B cell (primary cell): ENCODE measurements at regions not wholly inside any gene's neighbourhood (a gene's known extent, or its start where the extent isn't known, plus 50 kb on each side); places are given as distances from the start of the nearest gene placed in this dataset.

ENCODE experiments used
- ATAC-seq: fragments of 200-7000 bp; cut with Tn5 transposase; one replicate; pipeline ENCODE4 v1.10.0; 2021; ENCODE audit warnings: low read depth, mild to moderate bottlenecking, moderate number of reproducible peaks, moderate library complexity
- CTCF ChIA-PET: fragments of 350-600 bp; sonication (Branson Sonifier 250); formaldehyde crosslinking; loops from one replicate; lab custom pipeline; 2021; ENCODE audit warnings: antibody characterized with exemption, inconsistent platforms; lab: Charles Lee
- POLR2A ChIA-PET: fragments of 350-600 bp; sonication (Branson Sonifier 250); formaldehyde crosslinking; loops from one replicate; lab custom pipeline; 2021; ENCODE audit warnings: antibody characterized with exemption; lab: Charles Lee
- DNase-seq: peaks from one replicate; pipeline ENCODE4 v3.0.0; 2013
- H2AFZ ChIP-seq: 2 replicates; pipeline ENCODE4 v1.6.1; 2012; ENCODE audit warnings: mild to moderate bottlenecking, low read depth, low read length; ENCODE audit not compliant: insufficient read depth, poor library complexity, severe bottlenecking
- H3K27ac ChIP-seq, 2 donors: 1 replicate in 1 of 2; 2 replicates in 1 of 2; pipeline ENCODE4 v1.5.1; 2012 to 2013; ENCODE audit warnings: low read length in 2 of 2, mild to moderate bottlenecking in 2 of 2, moderate library complexity in 1 of 2
- H3K27me3 ChIP-seq, 4 experiments: fragments of 200-600 bp in 1 of 4; sonication (generic) in 1 of 4; replicated peaks in 1 of 4; 1 replicate in 2 of 4; 2 replicates in 2 of 4; pipeline versions ENCODE4 v1.6.1 to v1.7.0; 2013 to 2016; ENCODE audit warnings: low read length in 3 of 4, mild to moderate bottlenecking in 2 of 4, mixed read lengths in 1 of 4, moderate library complexity in 1 of 4; ENCODE audit not compliant: insufficient read depth in 4 of 4, control insufficient read depth in 3 of 4; ENCODE audit errors: control extremely low read depth in 1 of 4
- H3K36me3 ChIP-seq, 2 experiments: replicated peaks in 1 of 2; 1 replicate in 1 of 2; 2 replicates in 1 of 2; pipeline versions ENCODE4 v1.6.1 to v1.7.1; 2013; ENCODE audit warnings: low read length in 1 of 2; ENCODE audit not compliant: insufficient read depth in 2 of 2, control insufficient read depth in 1 of 2; ENCODE audit errors: control extremely low read depth in 1 of 2, extremely low read depth in 1 of 2
- H3K4me1 ChIP-seq, 2 donors: fragments of 200-600 bp in 1 of 2; sonication (generic) in 1 of 2; 1 replicate in 1 of 2; 2 replicates in 1 of 2; pipeline versions ENCODE4 v1.5.1 to v1.6.1; 2013 to 2017; ENCODE audit warnings: low read length in 2 of 2; ENCODE audit not compliant: control insufficient read depth in 2 of 2, insufficient read depth in 2 of 2
- H3K4me2 ChIP-seq: replicated peaks from 2 replicates; pipeline ENCODE3; 2012; ENCODE audit warnings: mild to moderate bottlenecking, low read depth, low read length; ENCODE audit not compliant: poor library complexity, severe bottlenecking
- H3K4me3 ChIP-seq, 5 experiments: fragments of 200-600 bp in 1 of 5; sonication (generic) in 1 of 5; 1 replicate in 3 of 5; 2 replicates in 2 of 5; pipeline versions ENCODE4 v1.5.1 to v1.7.0; 2011 to 2016; ENCODE audit warnings: low read length in 4 of 5, mild to moderate bottlenecking in 4 of 5, low read depth in 2 of 5, control low read depth in 1 of 5, moderate library complexity in 1 of 5; ENCODE audit not compliant: insufficient read depth in 1 of 5; ENCODE audit errors: control extremely low read depth in 1 of 5, extremely low read depth in 1 of 5
- H3K79me2 ChIP-seq: fragments of 200-600 bp; sonication (generic); one replicate; pipeline ENCODE4 v1.6.0; 2016; ENCODE audit warnings: low read length; ENCODE audit not compliant: control insufficient read depth, insufficient read depth
- H3K9ac ChIP-seq: fragments of 200-600 bp; sonication (generic); 2 replicates; pipeline ENCODE4 v1.6.1; 2017; ENCODE audit warnings: mild to moderate bottlenecking, low read length, moderate library complexity
- H3K9me3 ChIP-seq, 3 donors: one replicate each; pipeline versions ENCODE4 v1.6.1 to v1.7.1; 2013; ENCODE audit warnings: low read length in 2 of 3; ENCODE audit not compliant: control insufficient read depth in 2 of 3, insufficient read depth in 1 of 3; ENCODE audit errors: control extremely low read depth in 1 of 3
- H4K20me1 ChIP-seq: 2 replicates; pipeline ENCODE4 v1.6.0; 2012; ENCODE audit warnings: mild to moderate bottlenecking, low read length; ENCODE audit not compliant: insufficient read depth, control insufficient read depth, poor library complexity, severe bottlenecking
- H3K27ac Mint-ChIP-seq: one replicate; pipeline ENCODE4 v1.8.0; 2021; ENCODE audit warnings: mixed read lengths
- H3K27me3 Mint-ChIP-seq: one replicate; pipeline ENCODE4 v1.8.0; 2021; ENCODE audit warnings: mixed read lengths
- H3K4me1 Mint-ChIP-seq: one replicate; pipeline ENCODE4 v1.8.0; 2021; ENCODE audit warnings: mixed read lengths
- H3K4me3 Mint-ChIP-seq: one replicate; pipeline ENCODE4 v1.8.0; 2021; ENCODE audit warnings: mixed read lengths
- H3K9me3 Mint-ChIP-seq: one replicate; pipeline ENCODE4 v1.8.0; 2022; ENCODE audit warnings: mixed read lengths; ENCODE audit not compliant: insufficient read depth
- EZH2 ChIP-seq: IDR thresholded peaks from 2 replicates; pipeline ENCODE4 v1.6.1; 2012; ENCODE audit warnings: borderline replicate concordance, low read depth, mild to moderate bottlenecking, moderate library complexity, low read length; ENCODE audit not compliant: insufficient read depth, poor library complexity, severe bottlenecking
- WGBS: methylation state at CpG from one replicate; pipeline ENCODE4 v1.1.5; 2013; ENCODE audit warnings: missing lambda C conversion rate; ENCODE audit not compliant: insufficient coverage; 5-methylcytosine and 5-hydroxymethylcytosine counted together
- intact Hi-C: fragments of 100-400 bp; cut with micrococcal nuclease; formaldehyde crosslinking; loops from one replicate; pipeline ENCODE4 v1.10.0; 2022
- TF ChIP-seq, protein P1 (sequence below): fragments of 200-600 bp; IDR thresholded peaks from one replicate; pipeline ENCODE4 v1.8.0; 2022; ENCODE audit warnings: antibody characterized with exemption, mild to moderate bottlenecking

DNA sequence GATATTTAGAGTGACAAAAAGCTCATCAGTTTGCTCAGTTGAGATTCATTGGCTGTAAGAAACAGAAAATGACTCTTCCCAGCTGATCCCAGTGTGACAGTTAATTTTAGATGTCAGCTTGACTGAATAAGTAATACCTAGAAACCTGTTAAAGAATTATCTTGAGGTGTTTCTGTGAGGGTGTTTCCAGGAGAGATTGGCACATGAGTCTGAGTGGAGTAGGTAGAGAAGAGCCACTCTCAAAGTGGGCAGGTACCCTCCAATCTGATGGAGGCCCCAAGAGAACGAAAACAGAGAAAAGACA lies 200.8 kb upstream of the BTBD3 start:
- H3K4me3 Mint-ChIP-seq = no peak overlapping the region
- no peak overlapping the region for H3K27ac Mint-ChIP-seq
- Histone ChIP-seq H3K4me2 (no peak overlapping the region), H4K20me1 (no peaks in the 10 kb centered on the region), H3K36me3 (no peaks in the 10 kb centered on the region), H3K9ac (no peak overlapping the region), H3K4me3 (no peak overlapping the region), H3K9me3 (no peaks in the 10 kb centered on the region), H3K4me1 (no peaks in the 10 kb centered on the region), H2AFZ (no peak overlapping the region), H3K27ac (no peak overlapping the region), H3K27me3 (no peaks in the 10 kb centered on the region), H3K79me2 (no peaks in the 10 kb centered on the region)
- ATAC-seq (no peak), DNase-seq (no peak)
- H3K27me3 Mint-ChIP-seq = no peaks in the 10 kb centered on the region
- H3K9me3 Mint-ChIP-seq = no peaks in the 10 kb centered on the region
- WGBS = 86% methylated on average over 1 of the region's 1 CpG
- TF ChIP-seq EZH2 = no peak
- TF ChIP-seq, protein P1, sequence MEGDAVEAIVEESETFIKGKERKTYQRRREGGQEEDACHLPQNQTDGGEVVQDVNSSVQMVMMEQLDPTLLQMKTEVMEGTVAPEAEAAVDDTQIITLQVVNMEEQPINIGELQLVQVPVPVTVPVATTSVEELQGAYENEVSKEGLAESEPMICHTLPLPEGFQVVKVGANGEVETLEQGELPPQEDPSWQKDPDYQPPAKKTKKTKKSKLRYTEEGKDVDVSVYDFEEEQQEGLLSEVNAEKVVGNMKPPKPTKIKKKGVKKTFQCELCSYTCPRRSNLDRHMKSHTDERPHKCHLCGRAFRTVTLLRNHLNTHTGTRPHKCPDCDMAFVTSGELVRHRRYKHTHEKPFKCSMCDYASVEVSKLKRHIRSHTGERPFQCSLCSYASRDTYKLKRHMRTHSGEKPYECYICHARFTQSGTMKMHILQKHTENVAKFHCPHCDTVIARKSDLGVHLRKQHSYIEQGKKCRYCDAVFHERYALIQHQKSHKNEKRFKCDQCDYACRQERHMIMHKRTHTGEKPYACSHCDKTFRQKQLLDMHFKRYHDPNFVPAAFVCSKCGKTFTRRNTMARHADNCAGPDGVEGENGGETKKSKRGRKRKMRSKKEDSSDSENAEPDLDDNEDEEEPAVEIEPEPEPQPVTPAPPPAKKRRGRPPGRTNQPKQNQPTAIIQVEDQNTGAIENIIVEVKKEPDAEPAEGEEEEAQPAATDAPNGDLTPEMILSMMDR = no peak
- H3K4me1 Mint-ChIP-seq = no peaks in the 10 kb centered on the region
- intact Hi-C loops = no loop called here
- POLR2A ChIA-PET = no interaction called here
- CTCF ChIA-PET = no interaction called here

DNA sequence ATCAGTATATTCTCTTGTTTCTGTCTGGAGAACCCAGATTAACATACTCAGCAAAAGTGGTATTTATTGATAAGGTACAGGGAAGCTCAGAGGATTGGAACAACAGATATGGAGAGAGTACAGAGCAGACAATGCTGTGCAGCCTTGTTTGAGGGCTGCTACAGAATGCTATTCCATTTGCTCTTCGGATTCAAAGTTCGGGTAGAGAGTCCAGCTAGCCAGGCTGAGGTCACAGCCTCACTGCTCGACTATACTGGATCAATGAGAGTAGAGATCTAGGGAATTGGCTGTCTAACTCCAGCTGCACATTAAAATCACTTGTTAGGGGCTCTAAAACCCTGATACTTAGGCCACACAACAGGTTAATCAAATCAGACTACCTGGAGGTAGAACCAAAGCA lies 200.1 kb upstream of the BTBD3 start:
- no peaks in the 10 kb centered on the region for H3K9me3 ChIP-seq
- no peak overlapping the region for H2AFZ ChIP-seq
- ChIA-PET CTCF (no interaction called here), POLR2A (no interaction called here)
- H3K4me3 ChIP-seq = no peak overlapping the region
- no peaks in the 10 kb centered on the region for H3K4me1 Mint-ChIP-seq
- H3K27ac Mint-ChIP-seq = no peak overlapping the region
- no peaks in the 10 kb centered on the region for H3K27me3 Mint-ChIP-seq
- no peaks in the 10 kb centered on the region for H3K79me2 ChIP-seq
- H3K4me2 ChIP-seq = no peak overlapping the region
- WGBS = 94% methylated on average over 2 of the region's 3 CpGs
- H3K27ac ChIP-seq = no peak overlapping the region
- H3K9ac ChIP-seq = no peak overlapping the region
- no peaks in the 10 kb centered on the region for H3K27me3 ChIP-seq
- DNase-seq (no peak), ATAC-seq (no peak)
- no peaks in the 10 kb centered on the region for H3K36me3 ChIP-seq
- H3K4me3 Mint-ChIP-seq = no peak overlapping the region
- H3K4me1 ChIP-seq = no peaks in the 10 kb centered on the region
- H4K20me1 ChIP-seq = no peaks in the 10 kb centered on the region
- no peaks in the 10 kb centered on the region for H3K9me3 Mint-ChIP-seq
- no peak for TF ChIP-seq EZH2
- TF ChIP-seq, protein P1 = no peak
- intact Hi-C loops = no loop called here
